H54 (cell line): ENCODE measurements at regions not wholly inside any gene's neighbourhood (a gene's known extent, or its start where the extent isn't known, plus 50 kb on each side); places are given as distances from the start of the nearest gene placed in this dataset.
"Not testable (repeated sequence)": the region's sequence is repeated elsewhere in the genome, so short reads cannot be mapped to it uniquely, and the experiment has no call there.

Experiments used
- DNase-seq: peaks from one replicate; pipeline ENCODE4 v3.0.0; 2011; ENCODE audit warnings: low spot score, mixed read lengths; ENCODE audit not compliant: insufficient read length
- FAIRE-seq: peaks from 3 replicates; lab custom pipeline; 2011; peaks lifted over from hg19 to GRCh38; lab: Jason Lieb, UNC
- POLR2A ChIP-seq: IDR thresholded peaks from 2 replicates; pipeline ENCODE4 v1.6.1; 2011; ENCODE audit warnings: low read depth, mild to moderate bottlenecking, low read length

- no peak for DNase-seq
- no peak for FAIRE-seq
- TF ChIP-seq POLR2A = no peak
Observed at GRCh38 chr4:25505637-25505991, 128.6 kb downstream of the ANAPC4 start.

GRCh38 chr4:25506032-25506571 is 129.0 kb downstream of the ANAPC4 start:
- no peak for FAIRE-seq
- TF ChIP-seq POLR2A = no peak
- DNase-seq = no peak

DNA sequence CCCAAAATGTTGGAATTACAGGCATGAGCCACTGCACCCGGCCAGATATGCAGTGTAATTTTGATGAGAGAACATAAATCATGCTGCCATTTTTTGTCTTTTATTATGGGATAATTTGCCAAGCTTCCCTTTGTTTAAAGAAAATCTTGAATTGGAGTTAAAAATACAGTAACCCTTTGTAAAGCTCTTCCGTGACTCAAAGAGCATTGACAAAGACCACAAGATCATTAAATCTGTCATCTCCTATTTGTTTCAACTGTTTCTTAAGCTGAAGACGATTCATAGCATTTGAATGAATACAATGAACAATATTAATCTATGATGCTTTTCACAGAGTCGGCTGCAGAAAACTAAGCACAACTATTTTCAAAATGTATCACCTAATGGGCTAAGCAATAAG is 132.6 kb downstream of the ANAPC4 start:
- DNase-seq = no peak
- no peak for FAIRE-seq
- TF ChIP-seq POLR2A = no peak

GRCh38 chr4:25511823-25512222 is 134.8 kb downstream of the ANAPC4 start:
- FAIRE-seq, DNase-seq: not testable (repeated sequence)

GRCh38 chr4:25513814-25514213 is 136.8 kb downstream of the ANAPC4 start:
- no peak for DNase-seq
- FAIRE-seq = no peak
- TF ChIP-seq POLR2A = no peak

GRCh38 chr4:25523405-25523804 is 132.2 kb upstream of the SLC34A2 start:
- DNase-seq (no peak), FAIRE-seq (no peak)
- no peak for TF ChIP-seq POLR2A

DNA sequence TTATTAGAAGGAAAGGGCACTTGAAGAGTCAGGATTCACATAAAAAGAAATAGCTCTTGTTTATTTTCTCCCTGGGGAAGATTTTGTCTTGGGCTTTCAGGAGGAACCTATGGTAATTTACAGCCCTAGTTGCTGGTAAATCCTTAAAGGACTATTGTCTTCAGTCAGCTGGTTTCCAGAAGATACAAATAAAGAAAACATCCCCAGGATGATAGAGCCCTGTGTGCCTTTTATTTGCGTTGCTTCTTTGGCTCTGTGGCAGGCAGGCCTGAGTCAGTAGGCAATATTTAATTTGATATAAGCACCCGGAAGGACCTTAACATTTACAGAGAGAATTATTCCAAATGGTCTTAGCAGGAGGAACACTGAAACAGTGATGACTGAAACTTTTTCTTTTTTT is 131.0 kb upstream of the SLC34A2 start:
- FAIRE-seq (no peak), DNase-seq (no peak)
- no peak for TF ChIP-seq POLR2A

DNA sequence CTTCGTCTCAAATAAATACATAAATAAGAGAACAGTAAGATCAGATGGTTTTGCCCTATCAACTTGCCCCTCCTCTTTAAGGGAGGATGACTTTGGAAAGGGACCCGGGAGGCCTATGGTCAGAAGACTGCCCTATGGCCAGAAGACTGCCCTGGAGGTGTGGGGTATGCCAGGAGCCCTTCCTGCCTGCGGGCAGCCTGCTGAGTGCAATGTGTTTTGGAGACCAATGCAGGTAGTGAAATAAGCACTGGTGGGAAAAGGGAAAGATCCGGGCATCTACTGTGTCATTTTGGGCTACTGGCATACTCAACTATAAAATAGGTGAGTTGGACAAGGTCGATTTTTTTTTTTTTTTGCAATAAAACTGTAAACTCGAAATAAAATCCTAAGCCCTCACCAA is 129.8 kb upstream of the SLC34A2 start:
- DNase-seq = no peak
- FAIRE-seq = no peak
- TF ChIP-seq POLR2A = no peak

- FAIRE-seq (no peak), DNase-seq (no peak)
- TF ChIP-seq POLR2A = no peak
Observed at GRCh38 chr4:25527034-25527433, 128.6 kb upstream of the SLC34A2 start.

DNA sequence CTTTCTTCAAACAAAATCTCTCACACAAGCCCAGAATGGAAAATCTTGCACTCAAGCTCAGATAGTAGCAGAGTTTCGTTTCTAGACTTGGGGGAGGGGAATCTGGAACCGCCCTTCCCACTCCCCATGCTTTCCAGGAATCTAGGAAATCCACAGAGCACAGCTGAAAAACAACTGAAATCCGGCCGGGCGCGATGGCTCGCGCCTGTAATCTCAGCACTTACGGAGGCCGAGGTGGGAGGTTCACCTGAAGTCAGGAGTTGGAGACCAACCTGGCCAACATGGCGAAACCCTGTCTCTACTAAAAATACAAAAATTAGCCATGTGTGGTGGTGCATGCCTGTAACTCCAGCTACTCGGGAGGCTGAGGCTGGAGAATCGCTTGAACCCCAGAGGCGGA is 127.3 kb upstream of the SLC34A2 start:
- no peak for TF ChIP-seq POLR2A
- DNase-seq = no peak
- FAIRE-seq = no peak

DNA sequence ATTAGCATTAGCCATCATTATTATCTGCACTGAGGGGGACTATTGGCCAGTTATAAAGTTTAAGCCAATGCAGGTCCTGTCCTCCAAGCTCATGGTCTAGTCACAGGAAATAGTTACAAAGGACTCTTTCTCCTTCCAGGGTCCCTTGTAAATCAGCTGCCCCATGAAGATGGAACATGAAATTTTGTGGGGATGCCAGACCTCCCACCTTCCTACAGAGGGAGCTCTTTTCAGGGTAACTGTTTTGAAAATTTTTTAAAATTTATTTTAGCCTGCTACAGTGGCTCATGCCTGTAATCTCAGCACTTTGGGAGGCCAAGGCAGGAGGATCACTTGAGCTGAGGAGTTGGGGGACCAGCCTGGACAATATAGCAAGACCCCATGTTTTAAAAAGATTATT is 124.4 kb upstream of the SLC34A2 start:
- DNase-seq (no peak), FAIRE-seq (no peak)
- TF ChIP-seq POLR2A = no peak

- no peak for TF ChIP-seq POLR2A
- DNase-seq (no peak), FAIRE-seq (no peak)
Observed at GRCh38 chr4:25532591-25532990, 123.1 kb upstream of the SLC34A2 start.

DNA sequence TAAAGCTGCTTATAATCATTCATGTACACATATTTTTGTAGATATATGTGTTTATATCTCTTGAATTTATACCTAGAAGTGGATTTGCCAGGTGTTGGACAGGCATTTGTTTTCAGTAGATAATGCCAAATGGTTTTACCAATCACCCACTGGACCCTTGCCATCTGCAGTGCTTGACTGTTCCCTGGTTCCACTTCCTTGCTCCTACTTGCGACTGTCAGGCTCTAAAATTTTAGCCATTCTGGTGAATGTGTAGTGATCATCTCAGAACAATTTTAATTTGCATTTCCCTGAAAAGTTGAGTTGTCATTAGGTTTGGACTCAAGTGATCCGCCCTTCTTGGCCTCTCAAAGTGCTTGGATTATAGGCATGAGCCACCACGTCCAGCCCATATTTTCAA is 122.4 kb upstream of the SLC34A2 start:
- no peak for TF ChIP-seq POLR2A
- FAIRE-seq = no peak
- DNase-seq = no peak

GRCh38 chr4:25535278-25535677 is 120.4 kb upstream of the SLC34A2 start:
- DNase-seq = no peak
- FAIRE-seq = no peak
- no peak for TF ChIP-seq POLR2A

- FAIRE-seq (no peak), DNase-seq (no peak)
- no peak for TF ChIP-seq POLR2A
Observed at GRCh38 chr4:25535701-25536473, 119.8 kb upstream of the SLC34A2 start.
